H1 (cell line): ENCODE measurements at regions not wholly inside any gene's neighbourhood (a gene's known extent, or its start where the extent isn't known, plus 50 kb on each side); places are given as distances from the start of the nearest gene placed in this dataset.

Experiments used
- CHD1 ChIP-seq: IDR thresholded peaks from 2 replicates; pipeline ENCODE4 v1.6.1; 2012; ENCODE audit warnings: low read depth, low read length, improper control_type of control experiment
- EZH2 ChIP-seq: fragments of 200-600 bp; sonication (generic); IDR thresholded peaks from 2 replicates; pipeline ENCODE4 v1.7.1; 2012; ENCODE audit warnings: low read depth, mild to moderate bottlenecking, moderate library complexity, low read length, inconsistent platforms; ENCODE audit not compliant: severe bottlenecking
- GTF2F1 ChIP-seq: IDR thresholded peaks from 2 replicates; pipeline ENCODE4 v1.6.1; 2012; ENCODE audit warnings: low read depth, low read length, improper control_type of control experiment, borderline replicate concordance
- HDAC2 ChIP-seq, 2 experiments: fragments of 300-600 bp in 1 of 2; sonication (generic) in 1 of 2; IDR thresholded peaks; 2 replicates each; pipeline ENCODE4 v1.6.1; 2011 to 2012; ENCODE audit warnings: low read depth in 2 of 2, low read length in 2 of 2, mild to moderate bottlenecking in 2 of 2, moderate library complexity in 2 of 2, borderline replicate concordance in 1 of 2, inconsistent platforms in 1 of 2
- MAFK ChIP-seq: IDR thresholded peaks from 2 replicates; pipeline ENCODE4 v1.6.1; 2012; ENCODE audit warnings: low read depth, mild to moderate bottlenecking, improper control_type of control experiment, low read length
- SP1 ChIP-seq: IDR thresholded peaks from 2 replicates; pipeline ENCODE4 v1.6.1; 2011; ENCODE audit warnings: low read depth, low read length
- SP4 ChIP-seq: IDR thresholded peaks from 2 replicates; pipeline ENCODE4 v1.6.1; 2012; ENCODE audit warnings: low read length, inconsistent platforms
- TAF7 ChIP-seq: optimal IDR thresholded peaks from 2 replicates; pipeline ENCODE3; 2011; ENCODE audit warnings: low read depth, mild to moderate bottlenecking, inconsistent platforms, low read length, moderate library complexity, borderline replicate concordance
- TF ChIP-seq, protein P1 (sequence below), 3 experiments: IDR thresholded peaks; 1 replicate in 2 of 3; 2 replicates in 1 of 3; pipeline versions ENCODE4 v1.5.1 to v1.6.1; 2011; ENCODE audit warnings: low read length in 3 of 3, mild to moderate bottlenecking in 3 of 3, inconsistent platforms in 2 of 3, low read depth in 1 of 3, moderate library complexity in 1 of 3; ENCODE audit not compliant: insufficient read depth in 1 of 3; ENCODE audit errors: control extremely low read depth in 1 of 3

DNA sequence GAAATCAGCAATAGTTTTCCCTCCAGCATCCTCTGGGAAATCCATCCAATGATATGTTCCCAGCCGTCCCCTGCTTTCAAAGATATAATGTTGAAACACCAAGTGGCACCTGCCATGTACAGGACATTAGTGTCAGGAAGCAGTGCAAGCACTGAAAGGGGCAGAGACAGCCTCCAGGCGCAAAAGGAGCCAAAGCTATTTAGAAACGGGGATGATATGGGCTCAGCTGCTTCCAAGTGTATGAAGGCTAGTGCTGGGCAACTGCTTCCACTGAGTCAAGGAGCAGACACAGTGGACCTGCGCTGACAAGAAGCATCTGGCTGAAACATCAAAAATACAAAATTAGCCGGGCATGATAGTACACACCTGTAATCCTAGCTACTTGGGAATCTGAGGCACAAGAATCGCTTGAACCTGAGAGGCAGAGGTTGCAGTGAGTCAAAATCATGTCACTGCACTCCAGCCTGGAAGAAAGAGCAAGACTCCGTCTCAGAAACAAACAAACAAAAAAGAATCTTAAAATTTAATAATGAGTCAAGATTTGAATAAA is 119.7 kb downstream of the AQP9 start (continued):
- TF ChIP-seq, protein P1, sequence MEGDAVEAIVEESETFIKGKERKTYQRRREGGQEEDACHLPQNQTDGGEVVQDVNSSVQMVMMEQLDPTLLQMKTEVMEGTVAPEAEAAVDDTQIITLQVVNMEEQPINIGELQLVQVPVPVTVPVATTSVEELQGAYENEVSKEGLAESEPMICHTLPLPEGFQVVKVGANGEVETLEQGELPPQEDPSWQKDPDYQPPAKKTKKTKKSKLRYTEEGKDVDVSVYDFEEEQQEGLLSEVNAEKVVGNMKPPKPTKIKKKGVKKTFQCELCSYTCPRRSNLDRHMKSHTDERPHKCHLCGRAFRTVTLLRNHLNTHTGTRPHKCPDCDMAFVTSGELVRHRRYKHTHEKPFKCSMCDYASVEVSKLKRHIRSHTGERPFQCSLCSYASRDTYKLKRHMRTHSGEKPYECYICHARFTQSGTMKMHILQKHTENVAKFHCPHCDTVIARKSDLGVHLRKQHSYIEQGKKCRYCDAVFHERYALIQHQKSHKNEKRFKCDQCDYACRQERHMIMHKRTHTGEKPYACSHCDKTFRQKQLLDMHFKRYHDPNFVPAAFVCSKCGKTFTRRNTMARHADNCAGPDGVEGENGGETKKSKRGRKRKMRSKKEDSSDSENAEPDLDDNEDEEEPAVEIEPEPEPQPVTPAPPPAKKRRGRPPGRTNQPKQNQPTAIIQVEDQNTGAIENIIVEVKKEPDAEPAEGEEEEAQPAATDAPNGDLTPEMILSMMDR (IDR thresholded peaks at IDR 0.05; ENCODE audit: control extremely low read depth in 1 of 3, insufficient read depth in 1 of 3, low read depth in 1 of 3, low read length in 3 of 3) = no peak
- TF ChIP-seq HDAC2 (IDR thresholded peaks at IDR 0.05; ENCODE audit: borderline replicate concordance in 1 of 2, low read depth in 2 of 2, low read length in 2 of 2) = no peak
- no peak for TF ChIP-seq MAFK
- TF ChIP-seq EZH2 = no peak
- TF ChIP-seq TAF7 = no peak
- TF ChIP-seq GTF2F1 = no peak
- no peak for TF ChIP-seq SP1
- TF ChIP-seq SP4 = no peak
- no peak for TF ChIP-seq CHD1
